G401 (cell line): ENCODE measurements at regions not wholly inside any gene's neighbourhood (a gene's known extent, or its start where the extent isn't known, plus 50 kb on each side); places are given as distances from the start of the nearest gene placed in this dataset.

Source experiments
- DNase-seq: peaks from one replicate; pipeline ENCODE4 v3.0.0-alpha.2; 2015; ENCODE audit warnings: low spot score
- in situ Hi-C: cut with HindIII; loops from 2 replicates; pipeline ENCODE4 v1.10.0; 2016; ENCODE audit warnings: low sequenced_read_pairs, mixed read lengths

- in situ Hi-C loops: no loop called here
- DNase-seq: no peak
These were observed 761.5 kb downstream of the GALC start for GRCh38 chr14:87231336-87232026.

- in situ Hi-C loops: no loop called here
- no peak for DNase-seq
These were observed 762.3 kb downstream of the GALC start for GRCh38 chr14:87230726-87231125.

- no peak for DNase-seq
- in situ Hi-C loops: no loop called here
These were observed 763.9 kb downstream of the GALC start for GRCh38 chr14:87229131-87229530.

- no peak for DNase-seq
- in situ Hi-C loops: no loop called here
These were observed 776.0 kb downstream of the GALC start for GRCh38 chr14:87217023-87217422.

- in situ Hi-C loops: no loop called here
These were observed 778.4 kb downstream of the GALC start for GRCh38 chr14:87214558-87214957.

GRCh38 chr14:87207756-87208155 lies 785.2 kb downstream of the GALC start:
- in situ Hi-C loops: no loop called here
- DNase-seq: no peak

More at GRCh38 chr14:87214558-87214957, 778.4 kb downstream of the GALC start:
- DNase-seq: no peak

- in situ Hi-C loops: no loop called here
These were observed 787.2 kb downstream of the GALC start for GRCh38 chr14:87205811-87206210.

GRCh38 chr14:87203346-87203745 lies 789.6 kb downstream of the GALC start:
- DNase-seq: no peak
- in situ Hi-C loops: no loop called here

More at GRCh38 chr14:87205811-87206210, 787.2 kb downstream of the GALC start:
- no peak for DNase-seq

GRCh38 chr14:87199381-87199780 lies 793.6 kb downstream of the GALC start:
- in situ Hi-C loops: no loop called here
- DNase-seq: no peak

- in situ Hi-C loops: no loop called here
- DNase-seq: no peak
These were observed 796.5 kb downstream of the GALC start for GRCh38 chr14:87196436-87196835.

- DNase-seq: no peak
- in situ Hi-C loops: no loop called here
These were observed 805.2 kb downstream of the GALC start for GRCh38 chr14:87187786-87188185.

- in situ Hi-C loops: no loop called here
These were observed 806.2 kb downstream of the GALC start for GRCh38 chr14:87186737-87187136.

GRCh38 chr14:87185961-87186560 lies 806.9 kb downstream of the GALC start:
- in situ Hi-C loops: no loop called here
- DNase-seq: no peak

More at GRCh38 chr14:87186737-87187136, 806.2 kb downstream of the GALC start:
- no peak for DNase-seq

GRCh38 chr14:87184180-87184579 lies 808.8 kb downstream of the GALC start:
- in situ Hi-C loops: no loop called here
- DNase-seq: no peak

- in situ Hi-C loops: no loop called here
- DNase-seq: no peak
These were observed 811.7 kb downstream of the GALC start for GRCh38 chr14:87181288-87181687.

- in situ Hi-C loops: no loop called here
- DNase-seq: no peak
These were observed 813.0 kb downstream of the GALC start for GRCh38 chr14:87179936-87180335.

GRCh38 chr14:87178277-87178676 lies 814.7 kb downstream of the GALC start:
- in situ Hi-C loops: no loop called here
- no peak for DNase-seq

GRCh38 chr14:87175175-87175574 lies 817.8 kb downstream of the GALC start:
- DNase-seq: no peak
- in situ Hi-C loops: no loop called here

GRCh38 chr14:87171141-87171540 lies 821.8 kb downstream of the GALC start:
- no peak for DNase-seq

GRCh38 chr14:87170179-87170578 lies 822.8 kb downstream of the GALC start:
- DNase-seq: no peak
- in situ Hi-C loops: no loop called here

More at GRCh38 chr14:87171141-87171540, 821.8 kb downstream of the GALC start:
- in situ Hi-C loops: no loop called here

- in situ Hi-C loops: no loop called here
- no peak for DNase-seq
These were observed 823.6 kb downstream of the GALC start for GRCh38 chr14:87169362-87169761.
